Left renal cortex interstitium (tissue), 4 donors: ENCODE measurements at regions not wholly inside any gene's neighbourhood (a gene's known extent, or its start where the extent isn't known, plus 50 kb on each side); places are given as distances from the start of the nearest gene placed in this dataset.

Source experiments
- DNase-seq, 4 donors: peaks; one replicate each; pipeline ENCODE4 v3.0.0-alpha.2; 2013; ENCODE audit warnings: low read depth in 4 of 4, low spot score in 2 of 4, missing footprints in 1 of 4

DNA sequence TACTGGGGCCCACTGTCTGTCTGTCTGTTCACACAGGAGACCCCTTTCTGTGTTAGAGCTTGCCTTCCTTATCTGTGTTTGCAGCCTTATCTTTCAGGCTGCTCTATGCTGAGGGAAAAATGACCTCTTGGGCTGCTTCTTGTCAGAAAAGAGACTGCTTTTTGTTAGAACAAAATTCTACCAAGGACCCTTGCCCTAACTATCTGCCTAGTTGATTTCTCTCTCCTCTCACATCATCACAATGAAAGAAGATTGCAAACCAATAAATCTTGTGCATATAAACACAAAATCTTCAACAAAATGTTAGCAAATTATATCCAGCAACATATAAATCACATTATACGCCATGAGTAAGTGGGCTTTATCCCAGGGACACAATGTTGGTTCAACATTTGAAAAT, 1117.7 kb downstream of the CDH11 start:
- no peak for DNase-seq

DNA sequence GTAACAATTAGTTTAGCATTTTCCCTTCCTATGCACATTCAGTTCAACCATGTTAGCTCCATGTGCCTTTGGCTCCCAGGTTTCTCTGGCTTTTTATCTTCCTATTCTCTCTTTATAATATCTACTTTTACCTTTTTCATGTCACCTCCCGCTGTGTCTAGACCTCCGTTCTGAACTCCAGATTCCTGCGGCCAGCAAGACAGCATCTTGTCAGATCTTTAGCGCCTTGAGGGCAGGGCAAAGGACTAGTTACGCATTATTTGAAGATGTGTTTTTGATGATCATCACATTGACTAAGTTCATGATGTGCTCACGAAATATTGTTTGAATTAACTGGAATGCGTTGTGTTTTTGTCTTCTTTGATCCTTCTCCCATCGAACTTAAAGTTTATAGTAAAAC, 1126.8 kb downstream of the CDH11 start:
- DNase-seq = no peak

DNA sequence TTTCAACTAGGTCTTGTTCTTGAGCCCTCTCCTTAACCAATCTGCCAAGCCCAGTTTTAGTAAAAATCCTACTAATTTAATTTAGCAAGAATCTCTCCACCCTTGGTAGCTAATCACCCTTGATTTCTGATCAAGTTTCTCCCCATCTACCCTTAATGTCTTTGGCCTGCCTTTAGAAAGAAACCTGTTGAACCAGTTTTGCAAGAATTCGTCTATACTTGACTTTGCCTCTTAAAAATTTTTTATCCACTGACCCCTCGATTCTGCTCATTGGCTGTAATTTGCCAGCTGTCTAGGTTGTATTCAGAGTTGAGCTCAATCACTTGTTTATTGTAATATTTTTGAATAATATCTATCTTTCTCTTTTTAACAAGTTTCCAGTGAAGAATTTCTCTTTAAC, 1138.5 kb downstream of the CDH11 start:
- peak in 3 of 4 donors; percentile 11 to 41 (median 18) for DNase-seq

DNA sequence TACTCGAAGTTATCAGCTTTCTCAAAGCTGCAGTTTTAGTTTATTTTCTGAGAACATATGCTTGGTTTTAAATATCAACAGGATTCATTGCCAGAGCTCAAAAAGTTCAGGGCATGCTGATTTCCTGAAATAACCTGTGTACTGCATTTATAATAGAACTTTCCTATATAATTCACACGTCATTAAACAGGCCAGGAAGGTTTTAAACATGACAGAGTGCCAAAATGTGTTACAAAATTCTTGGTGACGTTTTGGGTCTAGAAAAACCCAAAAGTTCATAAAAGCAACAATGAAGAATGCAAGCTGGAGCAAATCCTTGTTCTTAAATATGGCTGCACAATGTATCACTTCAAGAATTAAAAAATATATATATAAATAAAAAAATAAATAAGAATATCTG, 1139.1 kb downstream of the CDH11 start:
- no peak for DNase-seq

DNA sequence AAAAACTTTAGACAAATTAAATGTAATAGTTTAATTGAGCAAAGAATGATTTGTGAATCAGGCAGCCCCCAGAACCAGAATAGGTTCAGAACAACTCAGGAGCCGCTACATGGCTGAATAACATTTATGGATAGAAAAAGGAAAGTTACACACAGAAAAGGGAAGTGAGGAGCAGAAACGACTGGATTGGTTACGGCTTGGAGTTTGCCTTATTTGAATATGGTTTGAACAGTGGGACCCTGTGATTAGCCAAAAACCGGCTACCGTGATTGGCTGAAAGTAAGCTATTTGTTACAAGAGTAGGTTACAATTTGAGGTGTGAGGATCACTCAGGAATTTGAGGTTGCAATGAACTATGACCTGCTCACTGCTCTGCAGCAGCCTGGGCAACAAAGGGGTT, 1139.8 kb downstream of the CDH11 start:
- DNase-seq = no peak

DNA sequence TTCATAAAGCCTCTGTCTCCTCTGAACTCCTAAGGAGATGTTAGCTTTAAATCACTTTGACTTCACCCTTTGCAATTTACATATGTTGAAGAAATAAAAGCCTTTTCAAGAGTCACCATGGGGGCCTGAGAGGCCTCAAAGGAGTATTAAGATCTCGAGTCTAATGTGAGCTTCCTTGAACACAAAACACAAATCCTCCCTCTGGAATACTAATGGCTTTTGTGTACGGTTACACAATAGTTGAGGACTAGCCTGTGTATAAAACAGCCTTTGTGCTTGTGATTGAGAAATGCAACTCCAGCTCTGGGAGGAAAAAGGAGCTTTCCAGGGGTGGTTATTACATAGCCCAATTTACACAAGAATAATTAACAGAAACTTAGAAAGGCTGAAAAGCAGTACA, 1140.2 kb downstream of the CDH11 start:
- no peak for DNase-seq

DNA sequence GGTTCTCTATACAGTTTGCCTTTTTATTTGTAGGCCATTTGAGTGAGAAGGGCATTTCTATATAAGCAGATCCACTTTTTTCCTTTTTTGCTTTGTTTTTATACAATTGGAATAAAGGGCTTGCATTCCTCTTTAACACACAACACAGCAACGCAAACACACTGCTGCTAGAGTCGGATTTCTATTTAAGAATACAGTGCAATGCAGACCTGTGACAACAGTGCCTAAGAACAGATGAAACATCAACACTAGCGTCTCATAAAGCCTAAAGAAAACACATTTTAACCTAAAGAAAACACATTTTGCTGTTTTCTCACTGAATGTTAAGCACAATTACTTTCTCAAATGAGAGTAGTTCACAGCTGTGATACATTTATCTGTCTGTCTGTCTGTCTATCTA, 1141.1 kb downstream of the CDH11 start:
- DNase-seq = no peak

DNA sequence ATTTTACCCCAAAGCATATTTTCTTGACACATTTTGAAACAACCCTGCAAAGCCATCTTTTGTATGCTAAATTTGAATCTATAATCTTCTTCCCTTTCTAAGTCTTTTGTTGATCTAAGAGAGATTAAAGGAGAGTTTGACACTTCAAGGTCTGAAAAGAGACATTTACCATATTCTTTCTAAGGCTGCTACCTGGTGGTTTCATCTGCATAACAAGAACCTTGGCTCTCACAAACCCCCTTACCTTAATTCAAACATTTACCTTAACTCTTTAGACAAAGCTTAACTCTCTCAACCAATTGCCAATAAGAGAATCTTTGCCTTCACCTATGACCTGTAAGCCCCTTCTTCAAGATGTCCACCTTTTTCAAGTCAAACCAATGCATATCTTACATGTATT, 1143.6 kb downstream of the CDH11 start:
- no peak for DNase-seq

DNA sequence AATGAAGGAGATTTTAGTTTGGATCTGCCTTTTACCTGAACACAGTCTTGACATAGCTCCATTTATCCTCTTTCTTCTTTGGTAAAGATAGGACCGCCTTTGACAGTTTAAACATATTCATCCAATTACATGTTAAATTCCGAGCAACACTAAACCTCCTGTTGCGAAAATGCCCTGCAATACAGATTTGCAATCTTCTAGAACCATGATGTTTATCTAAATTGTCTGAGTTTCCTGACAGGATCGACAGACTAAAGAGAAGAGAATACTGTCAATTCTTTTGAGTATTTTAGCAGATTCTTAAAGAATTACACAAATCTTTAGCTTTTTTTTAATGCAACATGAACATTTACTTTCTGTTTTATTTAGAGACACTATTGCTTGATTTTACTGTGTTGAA, 1145.5 kb downstream of the CDH11 start:
- DNase-seq = no peak

DNA sequence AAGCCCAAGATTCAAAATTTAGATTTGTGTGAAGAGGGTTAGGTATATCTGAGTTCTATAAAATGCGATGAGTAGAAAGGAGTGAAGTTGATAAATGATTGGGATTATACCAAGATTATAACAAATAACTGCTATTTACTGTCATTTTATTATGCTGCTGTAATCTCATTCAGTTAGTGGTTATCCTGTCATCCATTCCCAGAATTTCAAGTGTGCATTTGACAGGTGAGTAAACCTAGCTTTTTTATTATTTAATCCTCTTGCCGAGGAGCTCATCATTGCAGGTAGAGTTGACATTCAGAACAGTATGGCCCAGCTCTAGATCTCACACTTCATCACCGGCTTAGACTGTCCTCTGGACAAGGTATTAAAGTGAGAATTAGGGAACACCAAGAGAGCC, 1146.2 kb downstream of the CDH11 start:
- no peak for DNase-seq

DNA sequence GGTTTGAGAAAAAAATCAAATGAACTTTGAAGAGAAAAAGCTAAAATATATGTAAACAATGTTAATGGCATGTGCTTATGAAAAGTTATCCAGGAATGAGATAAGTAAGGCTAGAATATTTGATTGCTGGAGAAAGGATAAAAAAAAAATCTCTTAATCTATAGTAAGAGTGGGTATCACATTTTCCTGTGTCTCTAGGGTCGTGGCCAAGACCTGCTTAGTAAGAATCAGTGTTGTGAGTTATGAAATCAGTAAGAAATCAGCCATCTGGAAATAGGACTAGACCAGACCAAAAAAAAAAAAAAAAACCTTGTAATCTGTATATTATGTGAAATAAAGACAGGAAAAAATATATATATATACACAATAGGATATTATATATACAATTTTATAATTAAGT, 1153.9 kb downstream of the CDH11 start:
- no peak for DNase-seq

DNA sequence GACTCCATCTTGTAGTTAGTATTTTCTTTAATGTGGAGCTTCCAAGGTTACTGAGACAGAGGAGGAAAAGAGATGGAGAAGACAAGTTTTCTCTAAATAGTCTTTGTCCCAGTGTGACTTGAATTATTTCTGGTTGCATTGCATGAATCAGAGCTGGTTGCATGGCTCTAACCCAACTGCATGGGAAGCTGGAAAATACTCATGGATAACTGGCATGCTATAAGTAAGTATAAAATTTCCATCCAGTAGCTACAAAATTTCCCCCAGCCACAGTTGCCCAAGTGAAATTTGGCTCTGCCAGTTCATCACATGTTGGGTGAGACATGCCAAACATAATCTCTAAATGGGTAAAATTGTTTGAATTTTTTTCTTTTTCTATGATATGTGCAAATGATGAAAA, 1161.5 kb downstream of the CDH11 start:
- DNase-seq = no peak

DNA sequence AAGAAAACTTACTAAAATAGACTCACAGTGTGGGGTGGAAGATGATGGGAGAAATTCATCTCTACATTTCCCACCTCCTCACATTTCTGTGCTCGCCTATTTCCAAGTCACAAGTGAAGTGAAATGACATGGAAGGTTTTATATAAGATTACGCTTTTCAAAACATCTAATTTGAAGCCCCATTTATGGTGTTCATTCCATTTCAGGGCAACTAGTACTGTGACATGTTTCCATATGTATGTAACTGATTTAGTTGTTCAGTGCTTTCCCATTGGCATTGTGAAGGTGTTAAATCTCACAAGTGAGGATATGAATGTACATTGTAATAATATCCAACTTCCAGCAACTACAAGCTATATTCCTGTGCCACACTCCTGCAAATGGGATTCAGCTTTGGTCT, 1174.8 kb downstream of the CDH11 start:
- no peak for DNase-seq

DNA sequence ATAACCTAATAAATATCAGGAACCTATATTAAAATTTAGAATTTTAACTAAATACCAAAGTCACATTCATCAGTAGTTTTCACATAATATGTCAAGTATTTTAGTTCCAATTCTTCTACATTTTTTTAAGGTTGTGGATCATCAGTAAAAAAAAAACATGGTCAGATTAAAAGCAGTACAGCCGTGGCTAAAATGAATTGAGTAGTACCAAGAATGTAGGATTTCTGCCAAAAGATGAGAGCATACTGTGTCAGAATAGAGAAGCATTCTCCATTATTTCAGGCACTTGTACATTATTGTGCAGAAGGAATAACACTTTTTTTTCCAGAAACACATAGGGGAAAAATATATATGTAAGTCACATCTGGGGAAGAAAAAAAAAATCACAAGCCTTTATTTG, 1176.1 kb downstream of the CDH11 start:
- DNase-seq = no peak

DNA sequence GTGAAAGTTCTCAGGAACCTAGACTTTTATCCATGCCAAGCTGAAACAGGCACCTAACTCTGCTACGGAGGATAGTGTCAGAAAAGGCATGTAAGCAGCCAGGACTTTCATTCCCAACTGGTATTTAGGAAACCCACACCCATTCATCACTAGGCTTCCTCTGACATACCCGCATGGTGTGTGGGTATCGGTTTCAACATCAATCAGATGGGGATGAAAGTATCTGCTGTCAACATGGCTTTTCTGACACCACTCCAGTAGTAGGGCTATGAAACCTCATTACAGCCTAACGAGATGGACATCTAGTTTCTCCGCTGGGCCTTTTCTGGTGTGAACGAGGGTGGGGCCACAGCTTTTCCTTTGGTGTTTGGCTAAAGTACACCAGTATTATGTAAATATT, 1178.3 kb downstream of the CDH11 start:
- no peak for DNase-seq

DNA sequence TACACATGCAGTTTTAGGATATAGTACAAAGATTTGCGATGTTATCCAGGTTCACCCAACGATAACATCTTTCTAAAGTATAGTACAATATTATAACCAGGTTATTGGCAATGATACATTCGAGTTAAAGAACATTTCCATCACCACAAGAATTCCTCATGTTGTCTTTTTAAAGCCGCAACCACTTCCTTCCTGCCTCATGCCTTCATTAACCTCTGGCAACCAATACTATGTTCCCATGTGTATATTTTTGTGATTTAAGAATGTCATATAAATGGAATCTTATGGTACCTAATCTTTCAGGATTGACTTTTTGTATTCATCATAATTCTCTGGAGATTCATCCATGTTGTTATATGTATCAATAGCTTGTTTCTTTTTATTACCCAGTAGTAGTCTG, 1183.2 kb downstream of the CDH11 start:
- no peak for DNase-seq

DNA sequence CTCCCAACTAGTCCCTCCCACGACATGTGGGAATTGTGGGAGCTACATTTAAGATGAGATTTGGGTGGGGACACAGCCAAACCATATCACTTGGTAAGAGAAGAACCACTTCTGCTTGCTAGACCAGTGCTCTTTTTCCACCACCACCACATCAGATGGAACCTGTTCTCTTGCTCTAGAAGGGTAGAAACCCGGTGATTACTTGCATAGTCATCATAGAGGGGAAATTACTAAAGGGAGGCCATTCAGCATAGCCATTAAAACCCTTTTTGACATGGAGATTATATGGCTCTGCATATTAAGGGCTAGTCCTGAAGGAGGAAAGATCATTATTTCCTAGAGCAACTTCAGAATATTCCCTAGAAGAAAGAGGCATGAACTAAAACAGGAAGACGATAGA, 1188.0 kb downstream of the CDH11 start:
- DNase-seq = no peak

DNA sequence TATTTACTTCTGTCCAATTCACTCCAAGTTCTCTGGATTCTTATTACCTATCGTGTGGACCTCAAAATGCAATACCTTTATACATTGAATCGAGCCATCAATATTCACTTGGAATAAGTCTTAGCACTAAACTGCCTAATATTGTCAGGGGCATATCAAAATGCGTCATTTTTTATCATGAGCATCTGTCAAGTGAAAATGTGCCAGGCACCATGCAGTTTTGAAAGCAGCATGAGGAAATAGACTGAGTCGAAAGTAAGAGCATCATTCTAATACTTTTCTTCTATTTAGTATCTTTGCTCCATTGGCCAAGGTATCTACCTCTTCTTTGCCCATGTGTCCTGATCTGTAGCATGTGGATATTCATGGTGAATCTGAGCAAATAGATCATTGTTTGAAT, 1193.4 kb downstream of the CDH11 start:
- DNase-seq = no peak

DNA sequence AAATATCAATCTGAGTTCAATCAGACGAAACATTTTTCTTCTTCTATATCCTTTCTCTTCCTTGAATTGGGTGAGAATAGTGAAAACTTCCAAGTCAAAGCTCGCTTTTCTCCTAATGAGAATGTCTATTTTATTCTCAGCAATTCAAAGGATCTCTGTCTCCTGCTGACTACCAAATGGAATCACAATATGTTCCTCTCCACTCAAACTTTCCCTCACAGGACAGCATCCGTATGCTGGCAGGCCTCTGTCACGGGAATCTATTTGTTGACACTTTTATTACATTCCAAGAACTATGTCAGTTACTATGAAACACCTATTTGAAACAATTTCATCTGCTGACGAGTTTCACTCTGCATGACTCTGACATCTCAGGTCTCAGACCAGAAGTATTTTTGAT, 1196.6 kb downstream of the CDH11 start:
- no peak for DNase-seq

DNA sequence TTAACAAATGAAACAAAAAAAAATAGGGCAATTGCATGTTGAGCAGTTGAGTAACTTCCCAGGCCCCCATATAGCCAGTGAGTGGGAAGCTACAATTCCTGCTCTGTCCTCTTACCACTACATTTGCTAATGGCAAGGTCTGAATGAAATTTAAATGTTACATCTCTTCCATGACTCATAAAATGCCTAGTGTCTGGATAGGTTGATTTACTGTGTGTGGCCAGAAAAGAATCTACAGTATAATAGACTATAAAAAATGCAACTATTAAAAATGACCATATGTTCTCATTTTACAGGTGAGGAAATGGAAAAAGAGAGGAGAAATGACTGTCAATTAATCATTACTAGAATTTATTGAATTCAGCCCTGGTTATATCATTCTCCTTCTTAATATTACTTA, 1199.3 kb downstream of the CDH11 start:
- DNase-seq = no peak

DNA sequence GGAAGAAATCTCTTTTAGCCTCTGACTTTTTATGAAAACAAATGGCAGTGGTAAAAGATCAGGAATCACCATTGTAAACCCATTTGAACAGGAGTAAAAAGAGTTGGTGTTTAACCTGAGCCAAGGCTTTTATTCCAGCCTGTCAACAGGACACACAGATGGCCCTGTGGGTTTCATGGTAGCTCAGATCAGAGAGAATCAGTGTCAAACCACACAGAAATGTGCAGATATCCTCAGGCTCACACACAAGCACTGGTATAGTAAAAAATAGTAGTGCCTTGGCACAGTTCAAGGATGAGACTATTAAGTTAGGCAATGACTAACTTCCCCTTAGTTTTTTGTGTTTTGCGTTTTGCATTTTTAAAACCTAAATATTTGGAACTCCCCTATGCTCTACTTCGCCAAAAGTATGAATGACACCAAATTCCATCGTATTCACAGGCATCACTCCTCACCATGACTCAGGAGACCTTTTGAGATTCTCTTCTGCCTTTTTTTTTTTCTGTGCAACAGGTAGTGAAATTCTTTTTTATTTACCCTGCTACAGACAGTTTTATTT, 1200.0 kb downstream of the CDH11 start:
- no peak for DNase-seq

DNA sequence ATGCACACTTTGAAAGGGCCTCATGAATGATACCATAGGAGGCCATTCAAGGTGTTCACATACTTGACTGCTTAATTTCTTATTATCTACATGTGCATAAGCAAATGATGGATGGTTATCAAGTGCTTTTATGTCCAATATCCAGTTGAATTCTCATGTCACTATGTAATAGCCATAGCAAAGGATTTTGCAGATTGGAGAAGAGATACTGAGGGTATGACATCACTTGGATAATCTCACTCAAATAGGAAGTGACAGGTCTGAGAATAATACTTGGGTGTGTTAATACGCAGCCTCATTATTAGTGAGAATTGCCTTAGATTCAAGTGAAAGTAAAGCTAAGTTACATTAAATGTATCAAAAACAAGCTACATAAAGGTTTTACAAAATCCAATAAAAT, 1208.6 kb downstream of the CDH11 start:
- no peak for DNase-seq

DNA sequence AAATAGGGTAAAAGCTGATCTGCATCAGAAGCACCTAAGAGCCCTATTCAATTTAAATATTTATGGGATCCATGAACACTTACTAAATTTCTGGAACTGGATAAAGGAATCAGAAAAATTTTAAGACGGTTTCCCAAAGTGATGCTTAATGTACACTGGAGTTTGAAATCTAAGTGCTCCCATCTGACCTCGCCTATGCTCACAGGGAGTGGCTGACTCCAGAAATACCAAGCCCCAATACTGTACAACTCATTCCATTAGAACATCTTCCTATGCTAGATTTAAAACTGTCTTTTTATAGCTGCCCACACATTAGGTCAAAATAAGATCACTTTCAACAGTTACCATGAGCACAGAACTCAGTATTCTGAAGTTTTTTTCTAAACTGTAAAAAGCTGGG, 1214.6 kb downstream of the CDH11 start:
- no peak for DNase-seq

DNA sequence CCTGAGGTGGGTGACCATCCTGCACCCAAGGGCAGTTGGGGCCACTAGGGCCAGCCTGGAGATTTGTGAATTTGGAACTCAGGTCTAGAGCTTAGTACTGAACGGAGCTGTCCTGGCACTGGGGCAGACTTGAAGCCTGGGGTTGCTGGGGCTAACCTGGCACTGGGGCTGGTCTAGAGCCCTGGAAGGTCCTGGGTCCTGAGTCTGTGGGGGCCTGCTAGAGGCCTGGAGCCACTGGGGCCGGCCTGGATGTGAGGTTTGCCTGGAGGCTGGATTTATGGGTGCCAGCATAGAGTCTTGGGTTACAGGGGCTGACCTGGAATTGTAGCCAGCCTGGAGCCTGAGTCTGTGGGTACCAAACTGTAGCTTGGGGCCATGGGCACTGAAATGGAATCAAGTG, 1216.9 kb downstream of the CDH11 start:
- no peak for DNase-seq
